MCF 10A (cell line): ENCODE measurements at regions not wholly inside any gene's neighbourhood (a gene's known extent, or its start where the extent isn't known, plus 50 kb on each side); places are given as distances from the start of the nearest gene placed in this dataset.
"Not testable (repeated sequence)": the region's sequence is repeated elsewhere in the genome, so short reads cannot be mapped to it uniquely, and the experiment has no call there.

Experiments used
- BruUV-seq: library from RNA; stranded (reverse); fragments of 400-500 nt; replicated peaks from 2 replicates; lab custom pipeline; 2021; lab: Mats Ljungman, UMichigan
- CTCF ChIA-PET: fragments of 300-600 bp; sonication (Branson Sonifier 250); formaldehyde crosslinking; extraction: SDS; loops from one replicate; lab custom pipeline; 2021; ENCODE audit warnings: antibody characterized with exemption, inconsistent platforms; lab: Yijun Ruan, JAX
- POLR2A ChIA-PET: fragments of 300-600, 350-650 bp; sonication (Branson Sonifier 250); formaldehyde crosslinking; extraction: SDS; loops from one replicate; lab custom pipeline; 2020; ENCODE audit warnings: antibody characterized with exemption, inconsistent platforms; lab: Yijun Ruan, JAX
- DNase-seq: peaks from one replicate; pipeline ENCODE4 v3.0.0-alpha.2; 2018; ENCODE audit not compliant: unreplicated experiment
- H3K27ac Mint-ChIP-seq: one replicate; pipeline ENCODE4 v1.8.0; 2022; ENCODE audit warnings: mild to moderate bottlenecking, low read depth, mixed read lengths; ENCODE audit not compliant: unreplicated experiment
- H3K27me3 Mint-ChIP-seq: one replicate; pipeline ENCODE4 v1.8.0; 2022; ENCODE audit warnings: mixed read lengths; ENCODE audit not compliant: insufficient read depth, unreplicated experiment
- H3K36me3 Mint-ChIP-seq: one replicate; pipeline ENCODE4 v1.8.0; 2022; ENCODE audit warnings: mild to moderate bottlenecking, moderate library complexity, mixed read lengths; ENCODE audit not compliant: insufficient read depth, unreplicated experiment
- H3K4me1 Mint-ChIP-seq: one replicate; pipeline ENCODE4 v1.8.0; 2022; ENCODE audit warnings: mixed read lengths; ENCODE audit not compliant: insufficient read depth, unreplicated experiment
- H3K4me3 Mint-ChIP-seq: one replicate; pipeline ENCODE4 v1.8.0; 2022; ENCODE audit warnings: mild to moderate bottlenecking, moderate library complexity, mixed read lengths; ENCODE audit not compliant: unreplicated experiment
- H3K9me3 Mint-ChIP-seq: one replicate; pipeline ENCODE4 v1.8.0; 2022; ENCODE audit warnings: mixed read lengths; ENCODE audit not compliant: unreplicated experiment
- intact Hi-C: fragments of 100-400 bp; cut with micrococcal nuclease; formaldehyde crosslinking; loops from 2 replicates; pipeline ENCODE4 v1.14.1; 2022
- TF ChIP-seq, protein P1 (sequence below): fragments of 200-600 bp; IDR thresholded peaks from one replicate; pipeline ENCODE4 v1.8.0; 2022; ENCODE audit warnings: antibody characterized with exemption, mild to moderate bottlenecking; ENCODE audit not compliant: unreplicated experiment

- H3K27ac Mint-ChIP-seq: no peak overlapping the region
- no peaks in the 10 kb centered on the region for H3K9me3 Mint-ChIP-seq
- no peaks in the 10 kb centered on the region for H3K4me1 Mint-ChIP-seq
- no peaks in the 10 kb centered on the region for H3K36me3 Mint-ChIP-seq
- BruUV-seq: no TSS peak
- CTCF ChIA-PET: interaction anchor here (1.0 kb wide), 1 partner anchor 245 kb away, joined by 5 read pairs; no protein-coding TSS in a partner anchor
- no peak for DNase-seq
- intact Hi-C loops: no loop called here
- H3K27me3 Mint-ChIP-seq: no peaks in the 10 kb centered on the region
- TF ChIP-seq, protein P1, sequence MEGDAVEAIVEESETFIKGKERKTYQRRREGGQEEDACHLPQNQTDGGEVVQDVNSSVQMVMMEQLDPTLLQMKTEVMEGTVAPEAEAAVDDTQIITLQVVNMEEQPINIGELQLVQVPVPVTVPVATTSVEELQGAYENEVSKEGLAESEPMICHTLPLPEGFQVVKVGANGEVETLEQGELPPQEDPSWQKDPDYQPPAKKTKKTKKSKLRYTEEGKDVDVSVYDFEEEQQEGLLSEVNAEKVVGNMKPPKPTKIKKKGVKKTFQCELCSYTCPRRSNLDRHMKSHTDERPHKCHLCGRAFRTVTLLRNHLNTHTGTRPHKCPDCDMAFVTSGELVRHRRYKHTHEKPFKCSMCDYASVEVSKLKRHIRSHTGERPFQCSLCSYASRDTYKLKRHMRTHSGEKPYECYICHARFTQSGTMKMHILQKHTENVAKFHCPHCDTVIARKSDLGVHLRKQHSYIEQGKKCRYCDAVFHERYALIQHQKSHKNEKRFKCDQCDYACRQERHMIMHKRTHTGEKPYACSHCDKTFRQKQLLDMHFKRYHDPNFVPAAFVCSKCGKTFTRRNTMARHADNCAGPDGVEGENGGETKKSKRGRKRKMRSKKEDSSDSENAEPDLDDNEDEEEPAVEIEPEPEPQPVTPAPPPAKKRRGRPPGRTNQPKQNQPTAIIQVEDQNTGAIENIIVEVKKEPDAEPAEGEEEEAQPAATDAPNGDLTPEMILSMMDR: no peak
- H3K4me3 Mint-ChIP-seq: no peak overlapping the region
- POLR2A ChIA-PET: no interaction called here
These were observed 212.4 kb upstream of the NT5E start for GRCh38 chr6:85237478-85237877.

- H3K36me3 Mint-ChIP-seq: no peaks in the 10 kb centered on the region
- DNase-seq: no peak
- CTCF ChIA-PET: no interaction called here
- no peak overlapping the region for H3K27ac Mint-ChIP-seq
- TF ChIP-seq, protein P1: no peak
- no peaks in the 10 kb centered on the region for H3K9me3 Mint-ChIP-seq
- POLR2A ChIA-PET: no interaction called here
- no TSS peak for BruUV-seq
- intact Hi-C loops: no loop called here
- H3K4me1 Mint-ChIP-seq: no peaks in the 10 kb centered on the region
- H3K27me3 Mint-ChIP-seq: no peaks in the 10 kb centered on the region
- H3K4me3 Mint-ChIP-seq: no peak overlapping the region
These were observed 213.2 kb upstream of the NT5E start for GRCh38 chr6:85236636-85237035.

GRCh38 chr6:85227345-85227744 is 222.5 kb upstream of the NT5E start:
- BruUV-seq, DNase-seq, H3K4me3 Mint-ChIP-seq, H3K27me3 Mint-ChIP-seq, H3K4me1 Mint-ChIP-seq, POLR2A ChIA-PET, intact Hi-C loops, H3K27ac Mint-ChIP-seq, H3K36me3 Mint-ChIP-seq: not testable (repeated sequence)
- peaks cover 29% of the 10 kb centered on the region for H3K9me3 Mint-ChIP-seq
- CTCF ChIA-PET: interaction anchor here (1.1 kb wide), 1 partner anchor 14 kb away, joined by 5 read pairs; no protein-coding TSS in a partner anchor

DNA sequence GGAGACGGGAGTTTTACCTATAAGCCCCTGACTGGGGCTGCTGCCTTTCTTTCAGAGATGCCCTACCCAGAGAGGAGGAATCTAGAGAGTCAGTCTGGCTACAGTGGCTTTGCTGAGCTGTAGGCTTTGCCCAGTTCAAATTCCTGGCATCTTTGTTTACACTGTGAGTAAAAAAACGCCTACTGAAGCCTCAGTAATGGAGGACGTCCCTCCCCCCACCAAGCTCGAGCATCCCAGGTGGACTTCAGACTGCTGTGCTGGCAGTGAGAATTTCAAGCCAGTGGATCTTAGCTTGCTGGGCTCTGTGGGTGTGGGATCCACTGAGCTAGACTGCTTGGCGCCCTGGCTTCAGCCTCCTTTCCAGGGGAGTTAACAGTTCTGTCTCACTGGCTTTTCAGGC is 237.1 kb upstream of the NT5E start:
- H3K4me3 Mint-ChIP-seq, intact Hi-C loops, H3K4me1 Mint-ChIP-seq, BruUV-seq, DNase-seq, POLR2A ChIA-PET, H3K27ac Mint-ChIP-seq, H3K36me3 Mint-ChIP-seq, H3K27me3 Mint-ChIP-seq: not testable (repeated sequence)
- CTCF ChIA-PET: interaction anchor here (2.4 kb wide), 1 partner anchor 11 kb away, joined by 6 read pairs; no protein-coding TSS in a partner anchor
- H3K9me3 Mint-ChIP-seq: peaks cover 21% of the 10 kb centered on the region

DNA sequence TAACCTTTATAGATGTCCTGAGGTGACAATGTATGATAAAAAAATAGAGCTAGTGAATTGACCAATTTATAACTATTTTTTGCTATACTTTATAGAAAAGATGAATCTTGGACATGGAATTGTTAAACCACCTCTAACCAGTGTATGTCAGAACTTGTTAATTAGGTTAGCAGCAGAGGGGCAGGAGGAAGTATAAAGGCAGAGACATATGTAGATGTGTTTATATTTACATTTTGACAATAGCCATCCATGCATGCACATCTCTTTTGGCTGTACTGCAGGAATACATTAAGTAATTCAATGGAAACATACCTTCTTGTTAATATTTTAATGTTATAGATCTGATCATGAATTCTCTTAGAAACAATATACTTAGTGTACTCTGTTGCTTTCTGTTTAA is 254.6 kb upstream of the NT5E start:
- BruUV-seq: no TSS peak
- TF ChIP-seq, protein P1: no peak
- Mint-ChIP-seq H3K4me1 (peaks cover 5% of the 10 kb centered on the region), H3K36me3 (no peaks in the 10 kb centered on the region), H3K4me3 (no peak overlapping the region), H3K9me3 (no peaks in the 10 kb centered on the region), H3K27me3 (no peaks in the 10 kb centered on the region), H3K27ac (no peak overlapping the region)
- intact Hi-C loops: no loop called here
- ChIA-PET CTCF (interaction anchor here (0.6 kb wide), 1 partner anchor 351 kb away, joined by 3 read pairs; no protein-coding TSS in a partner anchor), POLR2A (no interaction called here)
- no peak for DNase-seq
